HCT116 (cell line): ENCODE measurements at regions not wholly inside any gene's neighbourhood (a gene's known extent, or its start where the extent isn't known, plus 50 kb on each side); places are given as distances from the start of the nearest gene placed in this dataset.

ENCODE experiments used
- EGR1 ChIP-seq: IDR thresholded peaks from 2 replicates; pipeline ENCODE4 v1.6.1; 2012; ENCODE audit warnings: low read depth
- TCF7L2 ChIP-seq: IDR thresholded peaks from 2 replicates; pipeline ENCODE4 v1.7.0; 2011; ENCODE audit warnings: borderline replicate concordance, inconsistent platforms; ENCODE audit not compliant: insufficient read depth, insufficient read length; ENCODE audit errors: extremely low read depth
- TF ChIP-seq, protein P1 (sequence below), 3 experiments: fragments of 200-600 bp in 1 of 3; sonication (generic) in 1 of 3; IDR thresholded peaks in 2 of 3; conservative IDR thresholded peaks in 1 of 3; 2 replicates each; pipeline ENCODE4 v1.5.1; 2012 to 2017; ENCODE audit warnings: low read depth in 2 of 3, low read length in 2 of 3, antibody characterized with exemption in 1 of 3, borderline replicate concordance in 1 of 3, control low read depth in 1 of 3, mild to moderate bottlenecking in 1 of 3, mixed read lengths in 1 of 3, mixed run types in 1 of 3, moderate library complexity in 1 of 3; ENCODE audit not compliant: insufficient read depth in 1 of 3

DNA sequence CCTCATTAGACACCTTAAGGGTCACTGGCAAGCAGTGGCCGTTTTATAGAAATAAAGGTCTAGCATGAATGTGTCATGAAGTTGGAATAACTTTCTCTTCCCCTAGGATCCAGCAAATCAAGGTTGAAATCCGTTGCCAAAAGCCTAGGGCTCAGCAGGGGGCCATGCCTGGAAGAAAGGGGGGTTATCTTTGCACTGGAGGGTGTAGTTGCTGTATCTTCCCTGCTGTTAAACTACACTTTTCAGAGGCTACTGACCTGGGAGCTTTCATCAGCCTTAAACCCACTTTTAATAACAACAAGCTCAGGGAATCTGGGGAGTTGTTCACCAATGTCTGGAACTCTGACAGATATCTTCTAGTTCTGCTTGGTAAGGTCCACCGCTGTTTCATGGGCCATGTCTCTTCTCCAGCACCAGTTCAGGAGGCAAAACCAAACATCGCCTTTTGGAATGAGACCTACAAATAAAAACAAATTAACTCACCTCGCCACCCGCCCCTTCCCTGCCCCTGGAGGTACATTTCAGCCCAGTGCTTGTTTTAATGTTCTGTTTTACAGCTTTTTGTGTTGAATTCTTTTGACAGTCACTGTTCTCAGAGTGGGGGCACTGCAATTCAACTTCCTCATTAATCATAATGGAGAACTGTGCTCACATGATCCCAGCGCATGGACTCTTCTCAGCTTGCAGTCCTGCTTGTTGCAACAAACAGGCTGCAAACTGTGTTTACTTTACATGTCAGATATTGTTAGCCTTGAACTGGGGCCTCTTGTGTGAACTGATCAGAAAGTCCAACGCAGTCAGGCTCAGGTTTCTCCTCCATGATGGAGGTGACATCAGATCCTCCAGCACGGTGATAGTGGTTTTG is 508.7 kb downstream of the KCNJ2 start:
- TF ChIP-seq, protein P1, sequence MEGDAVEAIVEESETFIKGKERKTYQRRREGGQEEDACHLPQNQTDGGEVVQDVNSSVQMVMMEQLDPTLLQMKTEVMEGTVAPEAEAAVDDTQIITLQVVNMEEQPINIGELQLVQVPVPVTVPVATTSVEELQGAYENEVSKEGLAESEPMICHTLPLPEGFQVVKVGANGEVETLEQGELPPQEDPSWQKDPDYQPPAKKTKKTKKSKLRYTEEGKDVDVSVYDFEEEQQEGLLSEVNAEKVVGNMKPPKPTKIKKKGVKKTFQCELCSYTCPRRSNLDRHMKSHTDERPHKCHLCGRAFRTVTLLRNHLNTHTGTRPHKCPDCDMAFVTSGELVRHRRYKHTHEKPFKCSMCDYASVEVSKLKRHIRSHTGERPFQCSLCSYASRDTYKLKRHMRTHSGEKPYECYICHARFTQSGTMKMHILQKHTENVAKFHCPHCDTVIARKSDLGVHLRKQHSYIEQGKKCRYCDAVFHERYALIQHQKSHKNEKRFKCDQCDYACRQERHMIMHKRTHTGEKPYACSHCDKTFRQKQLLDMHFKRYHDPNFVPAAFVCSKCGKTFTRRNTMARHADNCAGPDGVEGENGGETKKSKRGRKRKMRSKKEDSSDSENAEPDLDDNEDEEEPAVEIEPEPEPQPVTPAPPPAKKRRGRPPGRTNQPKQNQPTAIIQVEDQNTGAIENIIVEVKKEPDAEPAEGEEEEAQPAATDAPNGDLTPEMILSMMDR (IDR thresholded peaks at IDR 0.05 in 2 of 3, conservative IDR thresholded peaks at IDR 0.05 in 1 of 3; ENCODE audit: borderline replicate concordance in 1 of 3, insufficient read depth in 1 of 3, low read depth in 2 of 3, low read length in 2 of 3) = no peak
- TF ChIP-seq EGR1 (no peak), TCF7L2 (no peak)
